ENCODE measurements at regions not wholly inside any gene's neighbourhood (a gene's known extent, or its start where the extent isn't known, plus 50 kb on each side); places are given as distances from the start of the nearest gene placed in this dataset.

- no peak overlapping the region for H3K9ac ChIP-seq (ENCODE audit: low read depth in 2 of 2, low read length in 2 of 2)
- H3K4me1 ChIP-seq, result no peaks in the 10 kb centered on the region
- no peak for DNase-seq
- intact Hi-C loops (cut with DNase I), result no loop called here
- H3K27ac ChIP-seq, result no peak overlapping the region
- no peaks in the 10 kb centered on the region for H3K27me3 ChIP-seq
- no peaks in the 10 kb centered on the region for H3K36me3 ChIP-seq
- no peak for TF ChIP-seq CTCF (IDR thresholded peaks at IDR 0.05)
- H3K9me3 ChIP-seq, result no peaks in the 10 kb centered on the region
- no peak overlapping the region for H3K4me3 ChIP-seq
These were observed 96.7 kb upstream of the PBDC1 start for GRCh38 chrX:76076124-76076523.

- DNase-seq, result no peak
- intact Hi-C loops (cut with DNase I), result no loop called here
- H3K27ac ChIP-seq, result no peak overlapping the region
- H3K4me3 ChIP-seq, result no peak overlapping the region
- no peaks in the 10 kb centered on the region for H3K27me3 ChIP-seq
- H3K36me3 ChIP-seq, result no peaks in the 10 kb centered on the region
- H3K4me1 ChIP-seq, result no peaks in the 10 kb centered on the region
- H3K9ac ChIP-seq (ENCODE audit: low read depth in 2 of 2, low read length in 2 of 2), result no peak overlapping the region
- no peaks in the 10 kb centered on the region for H3K9me3 ChIP-seq
- no peak for TF ChIP-seq CTCF (IDR thresholded peaks at IDR 0.05)
These were observed 63.2 kb upstream of the PBDC1 start for GRCh38 chrX:76109654-76110053.

All from colonic mucosa (tissue), 4 donors.